H1 (cell line): ENCODE measurements at regions not wholly inside any gene's neighbourhood (a gene's known extent, or its start where the extent isn't known, plus 50 kb on each side); places are given as distances from the start of the nearest gene placed in this dataset.

ENCODE experiments used
- CTCF ChIA-PET: fragments of 300-600 bp; sonication (Branson Sonifier 250); formaldehyde crosslinking; loops from one replicate; lab custom pipeline; 2021; ENCODE audit not compliant: partially characterized antibody; lab: Charles Lee
- POLR2A ChIA-PET: fragments of 300-600 bp; sonication (Branson Sonifier 250); formaldehyde crosslinking; loops from one replicate; lab custom pipeline; 2021; ENCODE audit warnings: inconsistent platforms; ENCODE audit not compliant: partially characterized antibody; lab: Charles Lee
- DNase-seq, 2 experiments: peaks; one replicate each; pipeline versions ENCODE4 v3.0.0 to v3.0.0-alpha.2; 2010 to 2022; ENCODE audit warnings: low spot score in 2 of 2, low read depth in 1 of 2, mixed read lengths in 1 of 2
- FAIRE-seq: peaks from 2 replicates; lab custom pipeline; 2011; peaks lifted over from hg19 to GRCh38; lab: Jason Lieb, UNC
- H2AFZ ChIP-seq: 2 replicates; pipeline ENCODE4 v1.8.1; 2012; ENCODE audit warnings: low read length, inconsistent platforms
- H2AK5ac ChIP-seq: 2 replicates; pipeline ENCODE4 v1.6.1; 2013; ENCODE audit warnings: low read depth, low read length
- H2BK120ac ChIP-seq: replicated peaks from 2 replicates; pipeline ENCODE3; 2013; ENCODE audit warnings: low read depth, low read length, inconsistent platforms
- H2BK12ac ChIP-seq: 2 replicates; pipeline ENCODE4 v1.6.1; 2013; ENCODE audit warnings: low read depth, low read length
- H2BK15ac ChIP-seq: 2 replicates; pipeline ENCODE4 v1.6.1; 2013; ENCODE audit warnings: low read length
- H2BK20ac ChIP-seq: 2 replicates; pipeline ENCODE4 v1.6.1; 2013; ENCODE audit warnings: low read length
- H2BK5ac ChIP-seq: 2 replicates; pipeline ENCODE4 v1.6.1; 2013; ENCODE audit warnings: low read depth, low read length
- H3K14ac ChIP-seq: 2 replicates; pipeline ENCODE4 v1.6.1; 2013; ENCODE audit warnings: inconsistent platforms; ENCODE audit not compliant: insufficient read length
- H3K18ac ChIP-seq: 2 replicates; pipeline ENCODE4 v1.6.1; 2013; ENCODE audit warnings: low read length; ENCODE audit errors: extremely low read depth
- H3K23ac ChIP-seq: 2 replicates; pipeline ENCODE4 v1.6.1; 2013; ENCODE audit warnings: inconsistent platforms; ENCODE audit not compliant: insufficient read length
- H3K23me2 ChIP-seq: 2 replicates; pipeline ENCODE4 v1.6.1; 2013; ENCODE audit warnings: low read depth, low read length
- H3K27ac ChIP-seq: 2 replicates; pipeline ENCODE4 v1.6.1; 2011; ENCODE audit warnings: low read depth, low read length, inconsistent platforms
- H3K27me3 ChIP-seq, 4 experiments: replicated peaks in 1 of 4; 1 replicate in 1 of 4; 2 replicates in 3 of 4; pipeline versions ENCODE4 v1.6.1 to v1.8.1; 2011 to 2013; ENCODE audit warnings: low read length in 3 of 4, mild to moderate bottlenecking in 3 of 4, inconsistent platforms in 2 of 4, mixed read lengths in 2 of 4, moderate library complexity in 1 of 4; ENCODE audit not compliant: control insufficient read depth in 3 of 4, insufficient read depth in 3 of 4; ENCODE audit errors: extremely low read depth in 1 of 4
- H3K36me3 ChIP-seq, 4 experiments: 2 replicates each; pipeline versions ENCODE4 v1.6.1 to v1.8.1; 2011 to 2013; ENCODE audit warnings: mild to moderate bottlenecking in 4 of 4, low read length in 3 of 4, moderate library complexity in 2 of 4, control low read depth in 1 of 4, inconsistent platforms in 1 of 4; ENCODE audit not compliant: insufficient read depth in 4 of 4, control insufficient read depth in 2 of 4
- H3K4ac ChIP-seq: replicated peaks from 2 replicates; pipeline ENCODE3; 2013; ENCODE audit warnings: low read length, low read depth, mixed read lengths, inconsistent platforms; ENCODE audit not compliant: insufficient read length
- H3K4me1 ChIP-seq, 4 experiments: replicated peaks in 1 of 4; 1 replicate in 1 of 4; 2 replicates in 3 of 4; pipeline versions ENCODE4 v1.6.1 to v1.8.1; 2011 to 2013; ENCODE audit warnings: low read length in 3 of 4, inconsistent platforms in 2 of 4, mixed read lengths in 1 of 4; ENCODE audit not compliant: insufficient read depth in 4 of 4, control insufficient read depth in 3 of 4
- H3K4me2 ChIP-seq, 2 experiments: 2 replicates each; pipeline versions ENCODE4 v1.6.1 to v1.8.1; 2011 to 2013; ENCODE audit warnings: low read depth in 2 of 2, low read length in 2 of 2, control low read depth in 1 of 2, inconsistent platforms in 1 of 2, mild to moderate bottlenecking in 1 of 2; ENCODE audit not compliant: insufficient read depth in 1 of 2
- H3K4me3 ChIP-seq, 4 experiments: fragments of 200-600, 300-600 bp in 1 of 4; sonication (generic), shearing (Covaris generic), sonication (Bioruptor Twin) in 1 of 4; 2 replicates each; pipeline versions ENCODE4 v1.5.1 to v1.8.1; 2011 to 2016; ENCODE audit warnings: low read length in 4 of 4, low read depth in 3 of 4, control low read depth in 2 of 4, inconsistent platforms in 2 of 4, mild to moderate bottlenecking in 2 of 4, mixed read lengths in 1 of 4, moderate library complexity in 1 of 4; ENCODE audit not compliant: insufficient read depth in 2 of 4; ENCODE audit errors: extremely low read depth in 1 of 4
- H3K56ac ChIP-seq: replicated peaks from 2 replicates; pipeline ENCODE3; 2013; ENCODE audit warnings: low read depth, mild to moderate bottlenecking, mixed read lengths, low read length, inconsistent platforms; ENCODE audit not compliant: insufficient read length
- H3K79me1 ChIP-seq: 2 replicates; pipeline ENCODE4 v1.6.1; 2013; ENCODE audit warnings: low read depth, low read length, control low read depth
- H3K79me2 ChIP-seq, 2 experiments: 2 replicates each; pipeline versions ENCODE4 v1.6.1 to v1.8.1; 2012 to 2013; ENCODE audit warnings: low read length in 2 of 2, mild to moderate bottlenecking in 2 of 2, inconsistent platforms in 1 of 2; ENCODE audit not compliant: insufficient read depth in 2 of 2, control insufficient read depth in 1 of 2
- H3K9ac ChIP-seq, 4 experiments: replicated peaks in 1 of 4; 1 replicate in 1 of 4; 2 replicates in 3 of 4; pipeline versions ENCODE4 v1.6.1 to v1.8.1; 2011 to 2013; ENCODE audit warnings: low read depth in 3 of 4, low read length in 3 of 4, control low read depth in 2 of 4, mild to moderate bottlenecking in 2 of 4, moderate library complexity in 2 of 4, inconsistent platforms in 1 of 4; ENCODE audit errors: extremely low read depth in 1 of 4
- H3K9me3 ChIP-seq, 2 experiments: 2 replicates each; pipeline versions ENCODE4 v1.6.1 to v1.8.1; 2012 to 2013; ENCODE audit warnings: mild to moderate bottlenecking in 2 of 2, moderate library complexity in 2 of 2, control low read depth in 1 of 2, inconsistent platforms in 1 of 2, low read depth in 1 of 2, low read length in 1 of 2, mixed read lengths in 1 of 2; ENCODE audit not compliant: insufficient read depth in 2 of 2
- H4K20me1 ChIP-seq, 2 experiments: replicated peaks in 1 of 2; 2 replicates each; pipeline versions ENCODE3 to v1.8.1; 2011 to 2013; ENCODE audit warnings: inconsistent platforms in 2 of 2, low read length in 2 of 2, mild to moderate bottlenecking in 1 of 2; ENCODE audit not compliant: insufficient read depth in 2 of 2, control insufficient read depth in 1 of 2
- H4K5ac ChIP-seq: 2 replicates; pipeline ENCODE4 v1.6.1; 2013; ENCODE audit warnings: low read length, low read depth, mixed read lengths, inconsistent platforms; ENCODE audit not compliant: insufficient read length
- H4K8ac ChIP-seq: 2 replicates; pipeline ENCODE4 v1.8.0; 2013; ENCODE audit warnings: mild to moderate bottlenecking, moderate library complexity, low read length, inconsistent platforms; ENCODE audit not compliant: insufficient read depth; ENCODE audit errors: extremely low read depth
- H4K91ac ChIP-seq: replicated peaks from 2 replicates; pipeline ENCODE3; 2013; ENCODE audit warnings: low read length, mixed read lengths, inconsistent platforms; ENCODE audit not compliant: insufficient read length
- CTCF ChIP-seq, 3 experiments: IDR thresholded peaks; 1 replicate in 2 of 3; 2 replicates in 1 of 3; pipeline versions ENCODE4 v1.5.1 to v1.6.1; 2011; ENCODE audit warnings: low read length in 3 of 3, mild to moderate bottlenecking in 3 of 3, inconsistent platforms in 2 of 3, low read depth in 1 of 3, moderate library complexity in 1 of 3; ENCODE audit not compliant: insufficient read depth in 1 of 3; ENCODE audit errors: control extremely low read depth in 1 of 3
- JUN ChIP-seq: IDR thresholded peaks from 2 replicates; pipeline ENCODE4 v1.6.1; 2011; ENCODE audit warnings: low read depth, mild to moderate bottlenecking, improper control_type of control experiment, low read length
- RAD21 ChIP-seq, 2 experiments: IDR thresholded peaks in 1 of 2; conservative IDR thresholded peaks in 1 of 2; 2 replicates each; pipeline ENCODE4 v1.6.1; 2011; ENCODE audit warnings: low read depth in 2 of 2, low read length in 2 of 2, improper control_type of control experiment in 1 of 2, inconsistent platforms in 1 of 2, mild to moderate bottlenecking in 1 of 2, moderate library complexity in 1 of 2
- RNF2 ChIP-seq: fragments of 200-900, 300-1000 bp; sonication (generic); IDR thresholded peaks from 2 replicates; pipeline ENCODE4 v1.7.1; 2016; ENCODE audit warnings: borderline replicate concordance, low read depth, mild to moderate bottlenecking, antibody characterized with exemption, low read length; ENCODE audit not compliant: poor library complexity, severe bottlenecking; ENCODE audit errors: missing control alignments
- WGBS, 2 experiments: shearing (Covaris generic) in 1 of 2; methylation state at CpG; one replicate each; pipeline versions ENCODE4 v1.1.6 to v1.1.7; 2013 to 2015; ENCODE audit warnings: low lambda C conversion rate in 2 of 2, mixed read lengths in 2 of 2, inconsistent platforms in 1 of 2, low coverage in 1 of 2, missing lambda C conversion rate in 1 of 2; ENCODE audit not compliant: insufficient replicate concordance in 2 of 2, insufficient coverage in 1 of 2, insufficient read length in 1 of 2; ENCODE audit errors: extremely low coverage in 1 of 2, missing lambda C conversion rate in 1 of 2; 5-methylcytosine and 5-hydroxymethylcytosine counted together

GRCh38 chr13:40211586-40211968 is 454.9 kb downstream of the FOXO1 start:
- Histone ChIP-seq H3K4ac (no peak overlapping the region), H3K27ac (no peak overlapping the region), H4K91ac (no peak overlapping the region), H3K27me3 (no peaks in the 10 kb centered on the region), H2BK120ac (no peak overlapping the region), H3K23me2 (0 out of 2 replicates have a peak, but pooled peaks cover 1% of the 10 kb centered on the region), H3K4me1 (no peaks in the 10 kb centered on the region), H4K8ac (no peak overlapping the region), H3K9ac (no peak overlapping the region), H3K4me2 (no peak overlapping the region), H4K20me1 (no peaks in the 10 kb centered on the region), H3K36me3 (no peaks in the 10 kb centered on the region), H2BK15ac (no peak overlapping the region), H2BK5ac (no peak overlapping the region), H3K14ac (no peak overlapping the region), H2BK12ac (no peak overlapping the region), H3K23ac (no peak overlapping the region), H3K4me3 (no peak overlapping the region), H3K9me3 (no peaks in the 10 kb centered on the region), H2BK20ac (no peak overlapping the region), H4K5ac (no peak overlapping the region), H3K79me1 (no peaks in the 10 kb centered on the region), H2AFZ (no peak overlapping the region), H2AK5ac (no peak overlapping the region), H3K18ac (no peak overlapping the region), H3K56ac (no peak overlapping the region), H3K79me2 (no peaks in the 10 kb centered on the region; a peak in 1 of 4 replicates)
- DNase-seq (no peak), FAIRE-seq (no peak)
- ChIA-PET POLR2A (no interaction called here), CTCF (interaction anchor here (1.1 kb wide), 1 partner anchor 143 kb away, joined by 3 read pairs; no protein-coding TSS in a partner anchor)
- whole genome bisulfite sequencing, 2 experiments, result 79% methylated on average over 3 of the region's 3 CpGs; no CpG with 5 or more reads in 1 of the 2 experiments
- TF ChIP-seq JUN (no peak), CTCF (IDR thresholded peaks at IDR 0.05; ENCODE audit: control extremely low read depth in 1 of 3, insufficient read depth in 1 of 3, low read depth in 1 of 3, low read length in 3 of 3) (peak in 1 of 3 experiments; percentile 20; a peak in 1 of 4 replicates), RAD21 (IDR thresholded peaks at IDR 0.05 in 1 of 2, conservative IDR thresholded peaks at IDR 0.05 in 1 of 2; ENCODE audit: low read depth in 2 of 2, low read length in 2 of 2) (peak in 1 of 2 experiments; percentile 40; a peak in 2 of 4 replicates), RNF2 (no peak)
